Calu3 (cell line): ENCODE measurements at regions not wholly inside any gene's neighbourhood (a gene's known extent, or its start where the extent isn't known, plus 50 kb on each side); places are given as distances from the start of the nearest gene placed in this dataset.

Experiments
- BruUV-seq: library from RNA; stranded (reverse); fragments of 400-500 nt; replicated peaks from 2 replicates; lab custom pipeline; 2021; lab: Mats Ljungman, UMichigan
- CTCF ChIA-PET: fragments of 300-600 bp; sonication (Branson Sonifier 250); formaldehyde crosslinking; loops from one replicate; lab custom pipeline; 2022; ENCODE audit warnings: antibody characterized with exemption; lab: Charles Lee
- DNase-seq: peaks from one replicate; pipeline ENCODE4 v3.0.0; 2022
- H3K27ac Mint-ChIP-seq: one replicate; pipeline ENCODE4 v1.8.0; 2022; ENCODE audit warnings: mixed read lengths; ENCODE audit not compliant: unreplicated experiment
- H3K27me3 Mint-ChIP-seq: one replicate; pipeline ENCODE4 v1.8.0; 2022; ENCODE audit warnings: mixed read lengths; ENCODE audit not compliant: unreplicated experiment
- H3K36me3 Mint-ChIP-seq: one replicate; pipeline ENCODE4 v1.8.0; 2022; ENCODE audit warnings: mild to moderate bottlenecking, moderate library complexity, mixed read lengths; ENCODE audit not compliant: insufficient read depth, unreplicated experiment
- H3K4me1 Mint-ChIP-seq: one replicate; pipeline ENCODE4 v1.8.0; 2022; ENCODE audit warnings: mild to moderate bottlenecking, low read depth, mixed read lengths; ENCODE audit not compliant: unreplicated experiment
- H3K4me3 Mint-ChIP-seq: one replicate; pipeline ENCODE4 v1.8.0; 2022; ENCODE audit warnings: mild to moderate bottlenecking, low read depth, moderate library complexity, mixed read lengths; ENCODE audit not compliant: unreplicated experiment
- H3K9me3 Mint-ChIP-seq: one replicate; pipeline ENCODE4 v1.8.0; 2022; ENCODE audit warnings: low read depth, mixed read lengths; ENCODE audit not compliant: unreplicated experiment
- CTCF ChIP-seq: fragments of 200-600 bp; IDR thresholded peaks from one replicate; pipeline ENCODE4 v1.8.0; 2022; ENCODE audit warnings: antibody characterized with exemption; ENCODE audit not compliant: unreplicated experiment
- intact Hi-C: fragments of 100-400 bp; cut with micrococcal nuclease; formaldehyde crosslinking; loops from one replicate; pipeline ENCODE4 v1.10.0; 2022; ENCODE audit not compliant: unreplicated experiment

- Mint-ChIP-seq H3K9me3 (no peaks in the 10 kb centered on the region), H3K27me3 (no peaks in the 10 kb centered on the region), H3K4me3 (no peak overlapping the region), H3K4me1 (no peaks in the 10 kb centered on the region), H3K36me3 (no peaks in the 10 kb centered on the region), H3K27ac (no peak overlapping the region)
- CTCF ChIA-PET, result no interaction called here
- no peak for DNase-seq
- no TSS peak for BruUV-seq
- intact Hi-C loops, result no loop called here
- no peak for TF ChIP-seq CTCF
These were observed 517.0 kb downstream of the BTBD3 start for GRCh38 chr20:12434672-12435071.

GRCh38 chr20:12435268-12435667 is 517.6 kb downstream of the BTBD3 start:
- no TSS peak for BruUV-seq
- H3K27ac Mint-ChIP-seq, result no peak overlapping the region
- H3K36me3 Mint-ChIP-seq, result no peaks in the 10 kb centered on the region
- H3K27me3 Mint-ChIP-seq, result no peaks in the 10 kb centered on the region
- H3K4me1 Mint-ChIP-seq, result no peaks in the 10 kb centered on the region
- no peak for TF ChIP-seq CTCF
- H3K9me3 Mint-ChIP-seq, result no peaks in the 10 kb centered on the region
- no peak overlapping the region for H3K4me3 Mint-ChIP-seq
- intact Hi-C loops, result no loop called here
- no peak for DNase-seq
- CTCF ChIA-PET, result no interaction called here

- H3K9me3 Mint-ChIP-seq, result peaks cover 4% of the 10 kb centered on the region
- H3K36me3 Mint-ChIP-seq, result no peaks in the 10 kb centered on the region
- intact Hi-C loops, result no loop called here
- no peak overlapping the region for H3K4me3 Mint-ChIP-seq
- TF ChIP-seq CTCF, result no peak
- H3K27me3 Mint-ChIP-seq, result no peaks in the 10 kb centered on the region
- no peak overlapping the region for H3K27ac Mint-ChIP-seq
- BruUV-seq, result no TSS peak
- no peak for DNase-seq
- no peaks in the 10 kb centered on the region for H3K4me1 Mint-ChIP-seq
- CTCF ChIA-PET, result no interaction called here
These were observed 536.0 kb downstream of the BTBD3 start for GRCh38 chr20:12453711-12454110.

GRCh38 chr20:12455148-12455547 is 537.5 kb downstream of the BTBD3 start:
- intact Hi-C loops, result no loop called here
- H3K27ac Mint-ChIP-seq, result no peak overlapping the region
- H3K36me3 Mint-ChIP-seq, result no peaks in the 10 kb centered on the region
- no peak for TF ChIP-seq CTCF
- no peak overlapping the region for H3K4me3 Mint-ChIP-seq
- CTCF ChIA-PET, result no interaction called here
- no peaks in the 10 kb centered on the region for H3K9me3 Mint-ChIP-seq
- no peaks in the 10 kb centered on the region for H3K4me1 Mint-ChIP-seq
- DNase-seq, result no peak
- no peaks in the 10 kb centered on the region for H3K27me3 Mint-ChIP-seq
- no TSS peak for BruUV-seq

- H3K36me3 Mint-ChIP-seq, result no peaks in the 10 kb centered on the region
- DNase-seq, result no peak
- H3K27me3 Mint-ChIP-seq, result no peaks in the 10 kb centered on the region
- no peak overlapping the region for H3K4me3 Mint-ChIP-seq
- peaks cover 4% of the 10 kb centered on the region for H3K9me3 Mint-ChIP-seq
- CTCF ChIA-PET, result no interaction called here
- intact Hi-C loops, result no loop called here
- BruUV-seq, result no TSS peak
- no peak for TF ChIP-seq CTCF
- H3K27ac Mint-ChIP-seq, result no peak overlapping the region
- H3K4me1 Mint-ChIP-seq, result no peaks in the 10 kb centered on the region
These were observed 540.5 kb downstream of the BTBD3 start for GRCh38 chr20:12458241-12458640.
